ENCODE measurements at regions not wholly inside any gene's neighbourhood (a gene's known extent, or its start where the extent isn't known, plus 50 kb on each side); places are given as distances from the start of the nearest gene placed in this dataset.

- Histone ChIP-seq H3K4me3 (ENCODE audit: insufficient read depth, low read depth, low read length) (no peak overlapping the region), H3K9me3 (ENCODE audit: control insufficient read depth, low read length) (no peaks in the 10 kb centered on the region), H3K4me1 (ENCODE audit: control insufficient read depth, insufficient read depth, low read length) (no peaks in the 10 kb centered on the region), H3K27ac (ENCODE audit: insufficient read depth, low read depth, low read length, poor library complexity, severe bottlenecking) (no peak overlapping the region), H3K36me3 (ENCODE audit: control insufficient read depth, insufficient read depth, low read length) (no peaks in the 10 kb centered on the region), H3K27me3 (ENCODE audit: control insufficient read depth, insufficient read depth, low read length, poor library complexity, severe bottlenecking) (no peaks in the 10 kb centered on the region)
- WGBS, 2 experiments: 71 to 83% methylated on average over 1 of the region's 2 CpGs
These were observed 93.4 kb downstream of the TENT4A start for GRCh38 chr5:6806668-6807067.

GRCh38 chr5:6808462-6808861 lies 95.2 kb downstream of the TENT4A start:
- no peaks in the 10 kb centered on the region for H3K27me3 ChIP-seq (ENCODE audit: control insufficient read depth, insufficient read depth, low read length, poor library complexity, severe bottlenecking)
- H3K4me3 ChIP-seq (ENCODE audit: insufficient read depth, low read depth, low read length): no peak overlapping the region
- H3K36me3 ChIP-seq (ENCODE audit: control insufficient read depth, insufficient read depth, low read length): no peaks in the 10 kb centered on the region
- WGBS, 2 experiments: 90 to 98% methylated on average over 7 of the region's 7 CpGs
- no peaks in the 10 kb centered on the region for H3K4me1 ChIP-seq (ENCODE audit: control insufficient read depth, insufficient read depth, low read length)
- H3K9me3 ChIP-seq (ENCODE audit: control insufficient read depth, low read length): no peaks in the 10 kb centered on the region
- H3K27ac ChIP-seq (ENCODE audit: insufficient read depth, low read depth, low read length, poor library complexity, severe bottlenecking): no peak overlapping the region

- H3K36me3 ChIP-seq (ENCODE audit: control insufficient read depth, insufficient read depth, low read length): no peaks in the 10 kb centered on the region
- no peaks in the 10 kb centered on the region for H3K27me3 ChIP-seq (ENCODE audit: control insufficient read depth, insufficient read depth, low read length, poor library complexity, severe bottlenecking)
- no peaks in the 10 kb centered on the region for H3K9me3 ChIP-seq (ENCODE audit: control insufficient read depth, low read length)
- H3K4me3 ChIP-seq (ENCODE audit: insufficient read depth, low read depth, low read length): no peak overlapping the region
- no peaks in the 10 kb centered on the region for H3K4me1 ChIP-seq (ENCODE audit: control insufficient read depth, insufficient read depth, low read length)
- whole genome bisulfite sequencing, 2 experiments: 85 to 89% methylated on average over 8 of the region's 8 CpGs
- no peak overlapping the region for H3K27ac ChIP-seq (ENCODE audit: insufficient read depth, low read depth, low read length, poor library complexity, severe bottlenecking)
These were observed 97.6 kb downstream of the TENT4A start for GRCh38 chr5:6810641-6811405.

- no peaks in the 10 kb centered on the region for H3K4me1 ChIP-seq (ENCODE audit: control insufficient read depth, insufficient read depth, low read length)
- H3K27ac ChIP-seq (ENCODE audit: insufficient read depth, low read depth, low read length, poor library complexity, severe bottlenecking): no peak overlapping the region
- H3K9me3 ChIP-seq (ENCODE audit: control insufficient read depth, low read length): no peaks in the 10 kb centered on the region
- no peaks in the 10 kb centered on the region for H3K36me3 ChIP-seq (ENCODE audit: control insufficient read depth, insufficient read depth, low read length)
- 87 to 90% methylated on average over 4 of the region's 4 CpGs for WGBS, 2 experiments
- H3K4me3 ChIP-seq (ENCODE audit: insufficient read depth, low read depth, low read length): no peak overlapping the region
- no peaks in the 10 kb centered on the region for H3K27me3 ChIP-seq (ENCODE audit: control insufficient read depth, insufficient read depth, low read length, poor library complexity, severe bottlenecking)
These were observed 98.9 kb downstream of the TENT4A start for GRCh38 chr5:6812091-6812490.

GRCh38 chr5:6812800-6813731 lies 99.8 kb downstream of the TENT4A start:
- H3K27me3 ChIP-seq (ENCODE audit: control insufficient read depth, insufficient read depth, low read length, poor library complexity, severe bottlenecking): no peaks in the 10 kb centered on the region
- no peak overlapping the region for H3K4me3 ChIP-seq (ENCODE audit: insufficient read depth, low read depth, low read length)
- no peaks in the 10 kb centered on the region for H3K4me1 ChIP-seq (ENCODE audit: control insufficient read depth, insufficient read depth, low read length)
- 94% methylated on average over 8 of the region's 8 CpGs for WGBS, 2 experiments
- no peaks in the 10 kb centered on the region for H3K36me3 ChIP-seq (ENCODE audit: control insufficient read depth, insufficient read depth, low read length)
- H3K9me3 ChIP-seq (ENCODE audit: control insufficient read depth, low read length): no peaks in the 10 kb centered on the region
- no peak overlapping the region for H3K27ac ChIP-seq (ENCODE audit: insufficient read depth, low read depth, low read length, poor library complexity, severe bottlenecking)

- no peak overlapping the region for H3K4me3 ChIP-seq (ENCODE audit: insufficient read depth, low read depth, low read length)
- H3K27me3 ChIP-seq (ENCODE audit: control insufficient read depth, insufficient read depth, low read length, poor library complexity, severe bottlenecking): no peaks in the 10 kb centered on the region
- no peaks in the 10 kb centered on the region for H3K4me1 ChIP-seq (ENCODE audit: control insufficient read depth, insufficient read depth, low read length)
- WGBS, 2 experiments: 92% methylated on average over 5 of the region's 5 CpGs
- no peak overlapping the region for H3K27ac ChIP-seq (ENCODE audit: insufficient read depth, low read depth, low read length, poor library complexity, severe bottlenecking)
- H3K9me3 ChIP-seq (ENCODE audit: control insufficient read depth, low read length): no peaks in the 10 kb centered on the region
- H3K36me3 ChIP-seq (ENCODE audit: control insufficient read depth, insufficient read depth, low read length): no peaks in the 10 kb centered on the region
These were observed 101.6 kb downstream of the TENT4A start for GRCh38 chr5:6814816-6815215.

GRCh38 chr5:6818594-6819511 lies 105.6 kb downstream of the TENT4A start:
- Histone ChIP-seq H3K4me3 (ENCODE audit: insufficient read depth, low read depth, low read length) (no peak overlapping the region), H3K27ac (ENCODE audit: insufficient read depth, low read depth, low read length, poor library complexity, severe bottlenecking) (no peak overlapping the region), H3K27me3 (ENCODE audit: control insufficient read depth, insufficient read depth, low read length, poor library complexity, severe bottlenecking) (no peaks in the 10 kb centered on the region), H3K4me1 (ENCODE audit: control insufficient read depth, insufficient read depth, low read length) (no peaks in the 10 kb centered on the region), H3K36me3 (ENCODE audit: control insufficient read depth, insufficient read depth, low read length) (no peaks in the 10 kb centered on the region), H3K9me3 (ENCODE audit: control insufficient read depth, low read length) (no peaks in the 10 kb centered on the region)
- 68 to 71% methylated on average over 14 of the region's 14 CpGs for WGBS, 2 experiments

- no peaks in the 10 kb centered on the region for H3K9me3 ChIP-seq (ENCODE audit: control insufficient read depth, low read length)
- H3K36me3 ChIP-seq (ENCODE audit: control insufficient read depth, insufficient read depth, low read length): no peaks in the 10 kb centered on the region
- no peaks in the 10 kb centered on the region for H3K4me1 ChIP-seq (ENCODE audit: control insufficient read depth, insufficient read depth, low read length)
- H3K27ac ChIP-seq (ENCODE audit: insufficient read depth, low read depth, low read length, poor library complexity, severe bottlenecking): no peak overlapping the region
- WGBS, 2 experiments: 62 to 63% methylated on average over 6 of the region's 6 CpGs
- H3K27me3 ChIP-seq (ENCODE audit: control insufficient read depth, insufficient read depth, low read length, poor library complexity, severe bottlenecking): no peaks in the 10 kb centered on the region
- H3K4me3 ChIP-seq (ENCODE audit: insufficient read depth, low read depth, low read length): no peak overlapping the region
These were observed 106.3 kb downstream of the TENT4A start for GRCh38 chr5:6819521-6819920.

GRCh38 chr5:6820851-6821479 lies 107.7 kb downstream of the TENT4A start:
- H3K27me3 ChIP-seq (ENCODE audit: control insufficient read depth, insufficient read depth, low read length, poor library complexity, severe bottlenecking): no peaks in the 10 kb centered on the region
- no peaks in the 10 kb centered on the region for H3K9me3 ChIP-seq (ENCODE audit: control insufficient read depth, low read length)
- no peaks in the 10 kb centered on the region for H3K36me3 ChIP-seq (ENCODE audit: control insufficient read depth, insufficient read depth, low read length)
- H3K4me3 ChIP-seq (ENCODE audit: insufficient read depth, low read depth, low read length): no peak overlapping the region
- H3K4me1 ChIP-seq (ENCODE audit: control insufficient read depth, insufficient read depth, low read length): no peaks in the 10 kb centered on the region
- WGBS, 2 experiments: 21 to 25% methylated on average over 10 to 11 of the region's 12 CpGs
- no peak overlapping the region for H3K27ac ChIP-seq (ENCODE audit: insufficient read depth, low read depth, low read length, poor library complexity, severe bottlenecking)
